ENCODE measurements at regions not wholly inside any gene's neighbourhood (a gene's known extent, or its start where the extent isn't known, plus 50 kb on each side); places are given as distances from the start of the nearest gene placed in this dataset.
A peak's percentile ranks its signal among the peaks of the same experiment; 100 is the strongest.
"Not testable (repeated sequence)": the region's sequence is repeated elsewhere in the genome, so short reads cannot be mapped to it uniquely, and the experiment has no call there.

DNA sequence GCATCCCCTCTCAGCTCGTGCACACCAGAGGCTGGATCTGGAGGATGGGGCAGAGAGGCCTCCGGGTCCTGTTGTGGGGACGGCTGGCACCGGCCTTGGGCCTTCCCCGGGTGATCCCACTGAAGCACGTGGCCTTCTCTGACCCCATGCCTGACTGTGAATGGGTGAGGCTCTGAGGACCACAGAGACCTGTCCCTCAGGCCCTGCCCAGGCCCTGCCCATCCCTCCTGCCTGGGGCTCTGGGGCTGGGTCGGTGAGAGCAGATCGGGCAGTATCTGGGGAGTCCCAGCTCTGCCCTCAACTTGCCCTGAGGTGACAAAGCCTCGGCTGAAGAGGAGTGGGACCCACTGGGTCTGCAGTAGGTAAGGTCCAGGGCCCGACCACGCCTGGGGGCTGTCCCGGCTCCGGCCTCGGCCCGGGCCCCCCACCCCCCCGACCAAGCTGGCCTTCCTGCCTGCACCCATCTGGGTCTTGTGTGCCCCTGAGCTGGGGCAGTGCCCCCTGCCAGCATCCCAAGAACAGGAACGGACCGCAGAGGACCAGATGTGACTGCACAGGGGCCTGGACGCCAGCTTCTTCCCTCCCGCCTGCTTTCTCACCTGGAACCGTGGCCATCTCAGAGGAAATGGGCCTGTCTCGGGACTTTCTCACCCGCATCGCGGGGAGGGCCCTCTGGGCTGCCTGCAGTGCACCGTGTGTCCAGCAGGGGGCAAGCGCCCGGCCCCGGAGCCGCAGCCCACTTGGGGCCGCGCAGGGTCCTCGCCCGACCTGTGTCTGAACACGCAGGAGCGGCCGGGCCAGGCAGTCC lies 255.9 kb downstream of the PARP8 start:
- TF ChIP-seq, protein P1, sequence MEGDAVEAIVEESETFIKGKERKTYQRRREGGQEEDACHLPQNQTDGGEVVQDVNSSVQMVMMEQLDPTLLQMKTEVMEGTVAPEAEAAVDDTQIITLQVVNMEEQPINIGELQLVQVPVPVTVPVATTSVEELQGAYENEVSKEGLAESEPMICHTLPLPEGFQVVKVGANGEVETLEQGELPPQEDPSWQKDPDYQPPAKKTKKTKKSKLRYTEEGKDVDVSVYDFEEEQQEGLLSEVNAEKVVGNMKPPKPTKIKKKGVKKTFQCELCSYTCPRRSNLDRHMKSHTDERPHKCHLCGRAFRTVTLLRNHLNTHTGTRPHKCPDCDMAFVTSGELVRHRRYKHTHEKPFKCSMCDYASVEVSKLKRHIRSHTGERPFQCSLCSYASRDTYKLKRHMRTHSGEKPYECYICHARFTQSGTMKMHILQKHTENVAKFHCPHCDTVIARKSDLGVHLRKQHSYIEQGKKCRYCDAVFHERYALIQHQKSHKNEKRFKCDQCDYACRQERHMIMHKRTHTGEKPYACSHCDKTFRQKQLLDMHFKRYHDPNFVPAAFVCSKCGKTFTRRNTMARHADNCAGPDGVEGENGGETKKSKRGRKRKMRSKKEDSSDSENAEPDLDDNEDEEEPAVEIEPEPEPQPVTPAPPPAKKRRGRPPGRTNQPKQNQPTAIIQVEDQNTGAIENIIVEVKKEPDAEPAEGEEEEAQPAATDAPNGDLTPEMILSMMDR (IDR thresholded peaks at IDR 0.05; ENCODE audit: low read depth, low read length) = peak; percentile 7
- not testable (repeated sequence) for H3K4me1 ChIP-seq (ENCODE audit: low read depth); H3K27me3 ChIP-seq; H3K36me3 ChIP-seq; H3K4me3 ChIP-seq; H3K9me3 ChIP-seq (ENCODE audit: low read depth); H3K27ac ChIP-seq; DNase-seq (ENCODE audit: low read depth in 1 of 2, low spot score in 1 of 2)

DNA sequence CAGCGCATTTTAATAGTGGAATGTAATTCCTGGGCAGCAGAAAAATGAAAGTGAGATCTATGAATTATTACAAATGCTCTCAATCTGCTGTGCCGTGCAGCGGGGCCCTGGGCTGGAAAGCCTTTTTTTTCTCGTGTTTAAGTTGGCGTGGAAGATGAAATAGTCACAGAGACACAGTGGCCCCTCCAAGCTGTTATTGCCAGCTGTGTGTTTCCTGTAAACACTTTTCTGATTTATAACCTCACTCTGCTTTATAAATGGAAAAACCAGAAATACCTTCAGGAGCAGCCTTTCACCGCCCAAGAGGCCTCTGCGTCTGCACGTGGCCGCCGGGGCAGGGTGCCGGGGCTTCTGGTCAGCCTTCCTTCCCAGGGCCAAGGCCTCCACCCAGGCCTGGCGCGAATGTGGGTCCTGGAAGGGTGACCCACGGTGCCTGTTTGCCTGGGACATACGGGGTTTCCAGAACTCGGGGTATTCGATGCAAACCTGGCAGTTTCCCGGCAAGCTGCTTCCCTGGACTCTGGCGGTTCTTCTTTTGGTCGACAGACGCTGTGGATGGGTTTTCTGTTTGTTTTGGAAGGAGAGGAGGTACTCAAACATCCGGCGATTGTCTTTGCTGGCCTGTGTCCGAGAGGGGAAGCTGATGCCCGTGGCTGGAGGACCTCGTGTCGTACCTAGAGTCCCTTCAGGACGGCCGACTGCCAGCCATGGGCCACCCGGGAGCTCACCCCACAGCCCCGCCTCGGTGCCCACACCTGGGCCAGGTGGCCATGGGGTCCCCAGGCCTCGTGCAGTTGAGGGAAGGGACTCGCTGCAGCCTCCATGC lies 256.7 kb downstream of the PARP8 start:
- Histone ChIP-seq H3K27ac (no peak overlapping the region), H3K27me3 (no peaks in the 10 kb centered on the region), H3K36me3 (no peaks in the 10 kb centered on the region), H3K9me3 (ENCODE audit: low read depth) (no peaks in the 10 kb centered on the region), H3K4me3 (no peak overlapping the region), H3K4me1 (ENCODE audit: low read depth) (no peaks in the 10 kb centered on the region)
- TF ChIP-seq, protein P1 (IDR thresholded peaks at IDR 0.05; ENCODE audit: low read depth, low read length) = no peak
- DNase-seq (ENCODE audit: low read depth in 1 of 2, low spot score in 1 of 2) = peak in 1 of 2 donors; percentile 1

DNA sequence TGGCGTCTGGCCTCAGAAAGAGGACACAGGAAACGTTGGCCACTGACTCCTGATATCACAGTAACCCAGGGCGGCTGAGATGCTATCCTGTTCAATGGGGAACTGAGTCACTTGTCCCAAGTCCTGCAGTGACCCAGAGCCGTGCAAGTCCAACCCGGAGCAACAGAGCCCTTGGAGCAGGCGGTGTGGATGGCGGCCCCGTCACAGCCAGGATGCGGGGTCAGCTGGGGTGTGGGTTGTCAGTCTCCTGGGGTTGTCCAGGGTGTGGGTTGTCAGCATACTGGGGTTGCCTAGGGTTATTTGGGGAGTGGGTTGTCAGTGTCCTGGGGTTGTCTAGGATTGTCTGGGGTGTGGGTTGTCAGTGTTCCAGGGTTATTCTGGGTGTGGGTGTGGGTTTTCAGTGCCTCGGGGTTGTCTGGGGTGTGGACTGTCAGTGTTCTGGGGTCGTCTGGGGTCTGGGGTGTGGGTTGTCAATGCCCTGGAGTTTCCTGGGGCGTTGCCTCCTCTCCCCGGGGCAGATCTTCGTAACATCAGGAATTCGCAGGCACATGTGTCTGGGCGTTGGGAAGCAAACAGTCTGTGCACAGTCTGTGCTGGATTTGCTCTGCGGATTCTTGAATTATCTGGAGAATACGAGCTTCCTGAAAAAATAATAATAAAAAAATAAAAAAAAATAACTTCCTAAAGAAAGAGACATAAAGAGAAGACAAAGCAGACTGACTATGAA lies 257.5 kb downstream of the PARP8 start:
- DNase-seq (ENCODE audit: low read depth in 1 of 2, low spot score in 1 of 2) = no peak
- Histone ChIP-seq H3K9me3 (ENCODE audit: low read depth) (no peaks in the 10 kb centered on the region), H3K27me3 (no peaks in the 10 kb centered on the region), H3K4me3 (no peak overlapping the region), H3K36me3 (no peaks in the 10 kb centered on the region), H3K4me1 (ENCODE audit: low read depth) (no peaks in the 10 kb centered on the region), H3K27ac (no peak overlapping the region)
- TF ChIP-seq, protein P1 (IDR thresholded peaks at IDR 0.05; ENCODE audit: low read depth, low read length) = no peak

DNA sequence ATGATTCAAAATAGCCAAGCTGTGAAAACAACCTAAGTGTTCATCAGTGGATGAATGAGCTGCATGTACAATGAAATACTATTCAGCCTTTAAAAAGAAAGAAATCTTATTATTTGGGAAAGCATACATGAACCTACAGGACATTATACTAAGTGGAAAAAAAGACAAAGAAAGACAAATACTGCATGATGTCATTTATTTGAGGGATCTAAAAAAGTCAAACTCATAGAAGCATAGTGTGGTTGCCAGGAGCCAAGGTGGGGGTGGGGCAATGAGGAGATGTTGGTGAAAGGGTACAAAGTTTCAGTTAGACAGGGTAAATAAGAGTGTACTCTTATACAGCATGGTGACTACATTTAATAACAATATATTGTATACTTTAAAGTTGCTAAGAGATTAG lies 261.5 kb downstream of the PARP8 start:
- Histone ChIP-seq H3K9me3 (ENCODE audit: low read depth) (no peaks in the 10 kb centered on the region), H3K36me3 (no peaks in the 10 kb centered on the region), H3K27me3 (no peaks in the 10 kb centered on the region), H3K4me1 (ENCODE audit: low read depth) (no peaks in the 10 kb centered on the region), H3K27ac (no peak overlapping the region), H3K4me3 (no peak overlapping the region)
- TF ChIP-seq, protein P1 (IDR thresholded peaks at IDR 0.05; ENCODE audit: low read depth, low read length) = no peak
- no peak for DNase-seq (ENCODE audit: low read depth in 1 of 2, low spot score in 1 of 2)

DNA sequence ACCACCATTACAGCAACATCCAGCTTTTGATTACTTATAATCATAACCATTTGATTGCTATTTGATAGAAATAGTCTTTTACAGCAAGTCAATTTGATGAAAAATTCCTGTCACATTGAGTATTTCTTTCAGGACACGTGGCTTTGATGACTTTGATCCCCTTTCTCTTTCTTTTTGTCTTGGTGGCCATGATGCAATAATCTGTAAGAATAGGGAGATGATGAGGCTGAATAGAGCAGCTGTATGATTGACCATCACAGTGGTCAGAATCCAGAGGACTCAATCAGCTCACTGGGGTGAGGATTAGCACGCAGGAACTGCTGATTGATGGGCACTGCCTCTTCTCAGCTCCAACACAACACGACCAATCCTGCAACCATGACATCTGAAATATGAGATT lies 262.7 kb downstream of the PARP8 start:
- H3K27me3 ChIP-seq = no peaks in the 10 kb centered on the region
- no peaks in the 10 kb centered on the region for H3K36me3 ChIP-seq
- no peak overlapping the region for H3K4me3 ChIP-seq
- DNase-seq (ENCODE audit: low read depth in 1 of 2, low spot score in 1 of 2) = no peak
- no peak overlapping the region for H3K27ac ChIP-seq
- no peaks in the 10 kb centered on the region for H3K9me3 ChIP-seq (ENCODE audit: low read depth)
- no peaks in the 10 kb centered on the region for H3K4me1 ChIP-seq (ENCODE audit: low read depth)
- TF ChIP-seq, protein P1 (IDR thresholded peaks at IDR 0.05; ENCODE audit: low read depth, low read length) = no peak
